Activated CD8-positive, alpha-beta T cell treated with anti-CD3 and anti-CD28 coated beads for 36 hours (primary cell): ENCODE measurements at regions not wholly inside any gene's neighbourhood (a gene's known extent, or its start where the extent isn't known, plus 50 kb on each side); places are given as distances from the start of the nearest gene placed in this dataset.

Experiments
- ATAC-seq: fragments of 200-7000 bp; cut with Tn5 transposase; one replicate; pipeline ENCODE4 v1.10.0; 2021; ENCODE audit warnings: mild to moderate bottlenecking, moderate library complexity
- CTCF ChIA-PET: fragments of 350-600 bp; sonication (Branson Sonifier 250); formaldehyde crosslinking; loops from one replicate; lab custom pipeline; 2021; ENCODE audit warnings: antibody characterized with exemption; lab: Charles Lee
- POLR2A ChIA-PET: fragments of 350-600 bp; sonication (Branson Sonifier 250); formaldehyde crosslinking; loops from one replicate; lab custom pipeline; 2021; ENCODE audit warnings: antibody characterized with exemption; lab: Charles Lee
- DNase-seq: peaks from one replicate; pipeline ENCODE4 v3.0.0-alpha.2; 2020
- H3K27ac Mint-ChIP-seq: one replicate; pipeline ENCODE4 v1.8.0; 2021; ENCODE audit warnings: mild to moderate bottlenecking, mixed read lengths
- H3K27me3 Mint-ChIP-seq: one replicate; pipeline ENCODE4 v1.8.0; 2021; ENCODE audit warnings: mixed read lengths
- H3K36me3 Mint-ChIP-seq: one replicate; pipeline ENCODE4 v1.8.0; 2021; ENCODE audit warnings: low read depth, mixed read lengths
- H3K4me1 Mint-ChIP-seq: one replicate; pipeline ENCODE4 v1.8.0; 2021; ENCODE audit warnings: low read depth, mixed read lengths
- H3K4me3 Mint-ChIP-seq: one replicate; pipeline ENCODE4 v1.8.0; 2021; ENCODE audit warnings: mild to moderate bottlenecking, moderate library complexity, mixed read lengths
- H3K9me3 Mint-ChIP-seq: one replicate; pipeline ENCODE4 v1.8.0; 2021; ENCODE audit warnings: mixed read lengths
- CTCF ChIP-seq: fragments of 200-600 bp; IDR thresholded peaks from one replicate; pipeline ENCODE4 v1.8.0; 2022; ENCODE audit warnings: antibody characterized with exemption, mild to moderate bottlenecking
- intact Hi-C: fragments of 100-400 bp; cut with micrococcal nuclease; formaldehyde crosslinking; loops from one replicate; pipeline ENCODE4 v1.10.0; 2022

- Mint-ChIP-seq H3K27ac (no peak overlapping the region), H3K4me1 (no peaks in the 10 kb centered on the region), H3K9me3 (no peaks in the 10 kb centered on the region), H3K4me3 (no peak overlapping the region), H3K27me3 (no peaks in the 10 kb centered on the region), H3K36me3 (no peaks in the 10 kb centered on the region)
- CTCF ChIA-PET, result no interaction called here
- ATAC-seq (no peak), DNase-seq (no peak)
- POLR2A ChIA-PET, result no interaction called here
- intact Hi-C loops, result no loop called here
- no peak for TF ChIP-seq CTCF
These were observed 169.3 kb downstream of the OGFRL1 start for GRCh38 chr6:71457929-71458328.

GRCh38 chr6:71459162-71459561, 170.6 kb downstream of the OGFRL1 start:
- CTCF ChIA-PET, result no interaction called here
- no peak for ATAC-seq

GRCh38 chr6:71460933-71461332, 172.3 kb downstream of the OGFRL1 start:
- intact Hi-C loops, result no loop called here
- CTCF ChIA-PET, result no interaction called here
- POLR2A ChIA-PET, result no interaction called here
- ATAC-seq (no peak), DNase-seq (no peak)
- no peak for TF ChIP-seq CTCF
- Mint-ChIP-seq H3K4me3 (no peak overlapping the region), H3K36me3 (no peaks in the 10 kb centered on the region), H3K9me3 (peaks cover 4% of the 10 kb centered on the region), H3K4me1 (no peaks in the 10 kb centered on the region), H3K27ac (no peak overlapping the region), H3K27me3 (no peaks in the 10 kb centered on the region)

More at GRCh38 chr6:71459162-71459561, 170.6 kb downstream of the OGFRL1 start:
- no peak overlapping the region for H3K4me3 Mint-ChIP-seq
- H3K27me3 Mint-ChIP-seq, result no peaks in the 10 kb centered on the region
- no peaks in the 10 kb centered on the region for H3K36me3 Mint-ChIP-seq
- intact Hi-C loops, result no loop called here
- H3K27ac Mint-ChIP-seq, result no peak overlapping the region
- no peak for DNase-seq
- no peaks in the 10 kb centered on the region for H3K9me3 Mint-ChIP-seq
- H3K4me1 Mint-ChIP-seq, result no peaks in the 10 kb centered on the region
- POLR2A ChIA-PET, result no interaction called here
- no peak for TF ChIP-seq CTCF

- Mint-ChIP-seq H3K4me3 (no peak overlapping the region), H3K4me1 (no peaks in the 10 kb centered on the region), H3K27ac (no peak overlapping the region), H3K9me3 (peaks cover 4% of the 10 kb centered on the region), H3K36me3 (no peaks in the 10 kb centered on the region), H3K27me3 (no peaks in the 10 kb centered on the region)
- intact Hi-C loops, result no loop called here
- ATAC-seq (no peak), DNase-seq (no peak)
- CTCF ChIA-PET, result no interaction called here
- POLR2A ChIA-PET, result no interaction called here
- TF ChIP-seq CTCF, result no peak
These were observed 174.4 kb downstream of the OGFRL1 start for GRCh38 chr6:71463061-71463460.

- DNase-seq (no peak), ATAC-seq (no peak)
- CTCF ChIA-PET, result no interaction called here
- no peak for TF ChIP-seq CTCF
- peaks cover 4% of the 10 kb centered on the region for H3K9me3 Mint-ChIP-seq
- H3K36me3 Mint-ChIP-seq, result no peaks in the 10 kb centered on the region
- H3K27ac Mint-ChIP-seq, result no peak overlapping the region
- intact Hi-C loops, result no loop called here
- peaks cover 2% of the 10 kb centered on the region for H3K27me3 Mint-ChIP-seq
- no peak overlapping the region for H3K4me3 Mint-ChIP-seq
- H3K4me1 Mint-ChIP-seq, result no peaks in the 10 kb centered on the region
- POLR2A ChIA-PET, result no interaction called here
These were observed 176.5 kb downstream of the OGFRL1 start for GRCh38 chr6:71465096-71465495.
